Parathyroid adenoma (tissue), 2 donors: ENCODE measurements at regions not wholly inside any gene's neighbourhood (a gene's known extent, or its start where the extent isn't known, plus 50 kb on each side); places are given as distances from the start of the nearest gene placed in this dataset.

Source experiments
- H2AFZ ChIP-seq: fragments of 300-600 bp; sonication (generic); one replicate; pipeline ENCODE4 v1.7.0; 2017; ENCODE audit warnings: antibody characterized with exemption, mild to moderate bottlenecking
- H3K27ac ChIP-seq: fragments of 300-600 bp; sonication (generic); one replicate; pipeline ENCODE4 v1.7.0; 2017
- H3K27me3 ChIP-seq: fragments of 300-600 bp; sonication (generic); one replicate; pipeline ENCODE4 v1.7.0; 2017; ENCODE audit warnings: low read length; ENCODE audit not compliant: control insufficient read depth, insufficient read depth
- H3K36me3 ChIP-seq: fragments of 300-600 bp; sonication (generic); one replicate; pipeline ENCODE4 v1.7.0; 2017; ENCODE audit warnings: low read length; ENCODE audit not compliant: control insufficient read depth, insufficient read depth
- H3K4me1 ChIP-seq: fragments of 300-600 bp; sonication (generic); one replicate; pipeline ENCODE4 v1.7.0; 2017; ENCODE audit warnings: control low read depth
- H3K4me2 ChIP-seq: fragments of 300-600 bp; sonication (generic); one replicate; pipeline ENCODE4 v1.7.0; 2017; ENCODE audit warnings: low read length
- H3K4me3 ChIP-seq: fragments of 300-600 bp; sonication (generic); one replicate; pipeline ENCODE4 v1.7.0; 2017; ENCODE audit warnings: low read depth, low read length
- H3K79me2 ChIP-seq: fragments of 300-600 bp; sonication (generic); one replicate; pipeline ENCODE4 v1.7.0; 2017; ENCODE audit warnings: control low read depth
- H3K9ac ChIP-seq: fragments of 300-600 bp; sonication (generic); one replicate; pipeline ENCODE4 v1.7.0; 2017; ENCODE audit warnings: mild to moderate bottlenecking
- H3K9me3 ChIP-seq: fragments of 300-600 bp; sonication (generic); one replicate; pipeline ENCODE4 v1.7.0; 2017; ENCODE audit warnings: low read length; ENCODE audit not compliant: control insufficient read depth
- TF ChIP-seq, protein P1 (sequence below): fragments of 300-600 bp; sonication (generic); IDR thresholded peaks from one replicate; pipeline ENCODE4 v1.7.0; 2017; ENCODE audit warnings: antibody characterized with exemption, mild to moderate bottlenecking
- donor health status: primary hyperparathyroidism.

DNA sequence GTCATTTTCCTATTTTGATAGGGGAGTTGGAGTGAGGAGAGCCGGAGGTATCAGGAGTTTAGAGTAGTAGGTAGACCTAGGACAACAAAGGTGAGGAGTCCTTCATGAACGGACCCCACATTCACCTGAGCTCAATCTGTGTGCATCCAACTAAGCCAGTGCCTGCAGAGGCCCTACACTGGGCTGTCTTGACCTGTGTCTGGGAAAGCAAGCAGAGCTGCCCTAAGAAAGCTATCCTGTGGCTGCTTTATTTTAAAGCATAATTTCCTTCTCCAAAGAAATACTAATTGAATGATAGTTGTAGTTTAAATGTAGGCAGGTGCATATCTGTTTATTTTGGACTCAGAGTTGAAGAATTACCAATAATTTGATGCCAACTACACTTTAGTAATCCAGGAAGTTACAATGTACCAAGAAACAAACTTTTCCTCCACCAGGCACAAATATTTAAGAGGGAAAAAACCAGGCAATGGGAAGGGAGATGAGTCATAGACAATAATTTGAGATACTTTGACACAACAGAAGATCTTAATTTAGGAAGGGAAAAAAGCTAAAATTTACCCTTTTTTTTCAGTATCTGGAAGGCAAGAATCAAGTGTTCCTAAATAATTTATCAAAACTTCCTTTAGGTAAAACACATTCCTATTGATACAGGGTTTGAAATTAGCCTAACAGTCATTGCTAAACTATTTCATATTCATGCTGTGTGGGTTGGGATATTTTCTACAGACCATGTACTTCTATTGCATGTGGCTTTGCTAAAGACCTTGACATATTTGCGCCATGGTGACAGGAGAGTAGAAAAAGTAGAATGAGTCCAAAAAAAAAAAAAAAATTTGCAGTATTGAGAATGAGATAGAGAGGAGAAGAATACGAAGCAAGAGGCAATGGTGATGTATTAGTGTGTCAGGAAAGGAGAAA is 376.6 kb upstream of the TUSC1 start:
- H3K27me3 ChIP-seq, result no peaks in the 10 kb centered on the region
- H3K4me3 ChIP-seq, result no peak overlapping the region
- no peak overlapping the region for H3K4me2 ChIP-seq
- H3K79me2 ChIP-seq, result no peaks in the 10 kb centered on the region
- no peak overlapping the region for H3K27ac ChIP-seq
- TF ChIP-seq, protein P1, sequence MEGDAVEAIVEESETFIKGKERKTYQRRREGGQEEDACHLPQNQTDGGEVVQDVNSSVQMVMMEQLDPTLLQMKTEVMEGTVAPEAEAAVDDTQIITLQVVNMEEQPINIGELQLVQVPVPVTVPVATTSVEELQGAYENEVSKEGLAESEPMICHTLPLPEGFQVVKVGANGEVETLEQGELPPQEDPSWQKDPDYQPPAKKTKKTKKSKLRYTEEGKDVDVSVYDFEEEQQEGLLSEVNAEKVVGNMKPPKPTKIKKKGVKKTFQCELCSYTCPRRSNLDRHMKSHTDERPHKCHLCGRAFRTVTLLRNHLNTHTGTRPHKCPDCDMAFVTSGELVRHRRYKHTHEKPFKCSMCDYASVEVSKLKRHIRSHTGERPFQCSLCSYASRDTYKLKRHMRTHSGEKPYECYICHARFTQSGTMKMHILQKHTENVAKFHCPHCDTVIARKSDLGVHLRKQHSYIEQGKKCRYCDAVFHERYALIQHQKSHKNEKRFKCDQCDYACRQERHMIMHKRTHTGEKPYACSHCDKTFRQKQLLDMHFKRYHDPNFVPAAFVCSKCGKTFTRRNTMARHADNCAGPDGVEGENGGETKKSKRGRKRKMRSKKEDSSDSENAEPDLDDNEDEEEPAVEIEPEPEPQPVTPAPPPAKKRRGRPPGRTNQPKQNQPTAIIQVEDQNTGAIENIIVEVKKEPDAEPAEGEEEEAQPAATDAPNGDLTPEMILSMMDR, result no peak
- H3K36me3 ChIP-seq, result no peaks in the 10 kb centered on the region
- no peaks in the 10 kb centered on the region for H3K9me3 ChIP-seq
- H3K9ac ChIP-seq, result no peak overlapping the region
- H3K4me1 ChIP-seq, result no peaks in the 10 kb centered on the region
- no peak overlapping the region for H2AFZ ChIP-seq

DNA sequence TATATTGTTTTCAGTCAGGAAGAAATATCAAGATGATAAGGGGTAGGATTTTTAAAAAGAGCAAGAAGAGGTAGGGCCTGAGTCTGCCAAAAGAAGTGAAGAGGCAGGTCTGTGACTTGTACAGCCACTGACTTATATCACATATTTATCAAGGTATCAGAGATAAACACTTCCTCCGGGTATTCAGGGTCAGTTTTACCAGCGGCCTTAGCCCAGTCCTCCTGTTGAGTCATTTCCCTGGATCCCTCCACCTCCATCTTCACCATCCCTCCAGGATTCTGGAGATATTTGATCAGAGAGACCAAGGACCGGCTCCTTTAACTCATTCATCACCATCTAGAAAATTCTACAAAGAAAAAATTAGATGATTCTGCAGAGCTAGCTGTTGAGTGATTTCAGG is 375.7 kb upstream of the TUSC1 start:
- no peak overlapping the region for H2AFZ ChIP-seq
- no peaks in the 10 kb centered on the region for H3K79me2 ChIP-seq
- no peaks in the 10 kb centered on the region for H3K27me3 ChIP-seq
- H3K4me3 ChIP-seq, result no peak overlapping the region
- no peaks in the 10 kb centered on the region for H3K4me1 ChIP-seq
- no peaks in the 10 kb centered on the region for H3K36me3 ChIP-seq
- H3K27ac ChIP-seq, result no peak overlapping the region
- H3K4me2 ChIP-seq, result no peak overlapping the region
- H3K9ac ChIP-seq, result no peak overlapping the region
- H3K9me3 ChIP-seq, result no peaks in the 10 kb centered on the region
- TF ChIP-seq, protein P1, result no peak

DNA sequence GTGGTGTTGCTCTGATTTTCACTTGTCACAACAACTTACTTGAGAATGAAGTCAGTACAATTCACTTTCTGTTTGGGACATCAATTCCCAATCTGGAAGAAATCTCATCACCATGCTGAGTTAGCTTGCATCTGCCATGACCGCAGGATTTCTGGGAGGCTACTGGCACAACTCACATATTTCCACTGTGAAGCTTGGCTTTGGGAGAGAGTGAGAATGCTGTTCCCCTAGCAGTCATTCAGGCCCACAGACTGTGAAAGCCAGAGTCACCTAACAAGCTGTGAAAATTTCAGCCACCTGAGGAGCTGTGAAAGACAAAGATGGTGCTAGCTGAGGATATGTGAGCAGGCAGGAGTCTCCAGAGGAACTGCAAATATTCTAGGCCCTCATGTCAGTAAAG is 365.2 kb upstream of the TUSC1 start:
- H3K36me3 ChIP-seq, result no peaks in the 10 kb centered on the region
- TF ChIP-seq, protein P1, result no peak
- no peak overlapping the region for H2AFZ ChIP-seq
- no peaks in the 10 kb centered on the region for H3K79me2 ChIP-seq
- no peak overlapping the region for H3K4me2 ChIP-seq
- H3K27me3 ChIP-seq, result no peaks in the 10 kb centered on the region
- H3K4me3 ChIP-seq, result no peak overlapping the region
- H3K4me1 ChIP-seq, result no peaks in the 10 kb centered on the region
- H3K27ac ChIP-seq, result no peak overlapping the region
- H3K9me3 ChIP-seq, result no peaks in the 10 kb centered on the region
- no peak overlapping the region for H3K9ac ChIP-seq

DNA sequence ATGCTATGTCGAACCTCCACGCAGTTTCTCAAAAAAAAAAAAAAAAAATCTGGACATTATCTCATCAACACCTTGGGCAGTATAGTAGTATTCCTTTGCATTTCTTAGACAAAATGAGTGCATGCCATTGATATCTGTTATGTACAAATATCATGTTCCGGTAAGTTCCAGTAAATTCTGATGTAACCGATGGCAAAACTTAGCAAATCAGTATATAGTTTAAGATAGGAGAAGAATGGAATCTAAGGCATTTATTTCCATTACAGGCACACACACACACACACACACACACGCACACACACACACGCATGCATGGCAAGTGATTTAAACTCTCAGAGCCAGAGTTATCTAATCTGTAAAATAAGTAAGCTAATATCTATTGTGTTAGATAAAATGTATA is 356.5 kb upstream of the TUSC1 start:
- no peak overlapping the region for H3K27ac ChIP-seq
- no peak overlapping the region for H2AFZ ChIP-seq
- H3K4me3 ChIP-seq, result no peak overlapping the region
- H3K9ac ChIP-seq, result no peak overlapping the region
- H3K79me2 ChIP-seq, result no peaks in the 10 kb centered on the region
- TF ChIP-seq, protein P1, result no peak
- H3K27me3 ChIP-seq, result no peaks in the 10 kb centered on the region
- no peaks in the 10 kb centered on the region for H3K4me1 ChIP-seq
- no peaks in the 10 kb centered on the region for H3K36me3 ChIP-seq
- H3K4me2 ChIP-seq, result no peak overlapping the region
- H3K9me3 ChIP-seq, result no peaks in the 10 kb centered on the region

DNA sequence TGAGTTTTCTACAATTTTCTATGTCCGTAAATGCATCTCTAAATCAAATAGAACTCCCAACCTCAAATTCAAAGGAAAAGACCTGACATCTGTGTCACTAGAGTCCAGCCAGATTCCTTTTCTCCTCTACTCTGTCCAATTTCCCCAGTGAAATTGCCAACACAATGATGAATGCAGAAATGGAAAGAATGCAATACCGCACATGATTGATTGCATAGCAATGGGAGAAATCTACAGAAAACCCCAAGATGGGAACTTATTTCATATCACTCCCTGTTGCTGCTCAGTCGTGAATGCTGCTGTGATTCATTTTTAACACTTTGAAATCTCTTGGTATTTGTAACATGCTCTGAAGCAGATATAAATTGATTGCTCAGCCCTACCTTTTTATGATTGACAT is 355.1 kb upstream of the TUSC1 start:
- H3K4me1 ChIP-seq, result no peaks in the 10 kb centered on the region
- no peak overlapping the region for H3K9ac ChIP-seq
- no peak overlapping the region for H3K4me2 ChIP-seq
- TF ChIP-seq, protein P1, result no peak
- H3K27ac ChIP-seq, result no peak overlapping the region
- H3K36me3 ChIP-seq, result no peaks in the 10 kb centered on the region
- H3K27me3 ChIP-seq, result no peaks in the 10 kb centered on the region
- no peaks in the 10 kb centered on the region for H3K9me3 ChIP-seq
- H3K4me3 ChIP-seq, result no peak overlapping the region
- no peak overlapping the region for H2AFZ ChIP-seq
- H3K79me2 ChIP-seq, result no peaks in the 10 kb centered on the region
